Left cardiac atrium (tissue), 4 donors: ENCODE measurements at regions not wholly inside any gene's neighbourhood (a gene's known extent, or its start where the extent isn't known, plus 50 kb on each side); places are given as distances from the start of the nearest gene placed in this dataset.
"Not testable (repeated sequence)": the region's sequence is repeated elsewhere in the genome, so short reads cannot be mapped to it uniquely, and the experiment has no call there.

Experiments used
- ATAC-seq, 2 donors: fragments of 200-7000 bp; cut with Tn5 transposase; one replicate each; pipeline ENCODE4 v1.9.1; 2020; ENCODE audit warnings: mild to moderate bottlenecking in 2 of 2, moderate library complexity in 2 of 2
- DNase-seq: peaks from one replicate; pipeline ENCODE4 v3.0.0-alpha.2; 2020
- intact Hi-C, 2 donors: fragments of 100-400 bp; cut with DNase I; formaldehyde crosslinking; loops; one replicate each; pipeline versions ENCODE4 v1.14.1 to v1.15.1; 2022 to 2023
- donor health status: DM: no; HTN: yes; CAD: no.
- donor health status: DM: no; HTN: yes; CAD: no; lungs with severe emphysema.
- donor health status: DM: yes; HTN: yes; CAD: no.
- donor health status: Dilated cardiomyopathy.

- DNase-seq, intact Hi-C loops, ATAC-seq: not testable (repeated sequence)
These were observed 71.0 kb downstream of the DAPL1 start for GRCh38 chr2:158866082-158866481.

- intact Hi-C loops, DNase-seq, ATAC-seq: not testable (repeated sequence)
These were observed 72.5 kb downstream of the DAPL1 start for GRCh38 chr2:158867531-158868191.

- intact Hi-C loops, ATAC-seq, DNase-seq: not testable (repeated sequence)
These were observed 73.3 kb downstream of the DAPL1 start for GRCh38 chr2:158868386-158868785.

DNA sequence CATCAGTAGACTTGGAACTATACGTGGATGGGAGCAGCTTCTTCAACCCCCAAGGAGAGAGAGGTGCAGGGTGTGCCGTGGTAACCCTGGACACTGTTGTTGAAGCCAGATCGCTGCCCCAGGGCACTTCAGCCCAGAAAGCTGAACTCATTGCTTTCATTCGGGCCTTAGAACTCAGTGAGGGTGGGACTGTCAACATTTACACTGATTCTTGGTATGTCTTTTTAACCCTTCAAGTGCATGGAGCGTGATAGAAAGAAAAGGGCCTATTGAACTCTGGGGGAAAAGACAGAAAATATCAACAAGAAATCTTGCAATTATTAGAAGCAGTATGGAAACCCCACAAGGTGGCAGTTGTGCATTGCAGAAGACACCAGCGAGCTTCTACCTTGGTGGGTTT lies 74.0 kb downstream of the DAPL1 start:
- DNase-seq, intact Hi-C loops, ATAC-seq: not testable (repeated sequence)

GRCh38 chr2:158869609-158870008 lies 74.5 kb downstream of the DAPL1 start:
- DNase-seq, intact Hi-C loops, ATAC-seq: not testable (repeated sequence)

GRCh38 chr2:158878003-158878402 lies 82.9 kb downstream of the DAPL1 start:
- no peak for DNase-seq
- intact Hi-C loops = no loop called here
- no peak for ATAC-seq

DNA sequence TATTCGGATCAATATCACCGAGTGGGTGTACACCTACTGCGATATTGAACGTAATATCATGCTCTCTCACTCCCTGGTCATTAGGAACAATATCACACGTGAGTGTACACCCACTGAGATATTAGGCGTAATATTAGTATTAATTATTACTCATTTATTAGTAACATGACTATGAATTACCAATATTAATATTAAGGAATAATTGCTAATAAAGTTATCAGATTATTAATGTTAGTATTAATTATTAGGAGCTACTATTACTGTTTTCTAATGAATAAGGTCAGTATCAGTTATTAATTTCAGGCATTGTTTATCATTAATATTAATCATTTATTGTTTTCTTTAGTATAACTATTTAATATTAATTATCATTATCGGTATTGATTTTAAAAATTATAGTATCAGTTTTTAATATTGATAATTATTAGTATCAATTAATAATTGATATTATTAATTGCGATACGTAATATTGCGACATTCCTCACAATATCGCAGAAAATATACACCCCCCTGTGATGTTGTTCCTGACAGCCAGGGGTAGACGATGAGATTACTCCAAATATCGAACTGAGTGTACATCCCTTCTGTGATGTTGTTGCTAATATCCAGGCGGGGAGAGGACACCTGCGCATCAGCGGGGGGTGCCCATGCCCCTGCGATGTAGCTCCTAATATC lies 84.2 kb downstream of the DAPL1 start:
- intact Hi-C loops = no loop called here
- ATAC-seq (no peak), DNase-seq (no peak)

DNA sequence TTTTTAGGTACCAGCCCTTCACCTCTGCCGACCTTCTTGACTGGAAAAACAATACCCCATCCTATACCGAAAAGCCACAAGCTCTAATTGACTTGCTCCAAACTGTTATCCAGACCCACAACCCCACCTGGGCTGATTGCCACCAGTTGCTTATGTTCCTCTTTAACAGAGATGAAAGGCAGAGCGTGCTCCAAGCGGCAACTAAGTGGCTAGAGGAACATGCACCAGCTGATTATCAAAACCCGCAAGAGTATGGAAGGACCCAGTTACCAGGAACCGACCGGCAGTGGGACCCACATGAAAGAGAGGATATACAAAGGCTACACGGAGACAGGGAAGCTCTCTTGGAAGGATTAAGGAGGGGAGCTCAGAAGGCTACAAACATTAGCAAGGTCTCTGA lies 86.1 kb upstream of the TANC1 start:
- DNase-seq (no peak), ATAC-seq (no peak)
- intact Hi-C loops = no loop called here

DNA sequence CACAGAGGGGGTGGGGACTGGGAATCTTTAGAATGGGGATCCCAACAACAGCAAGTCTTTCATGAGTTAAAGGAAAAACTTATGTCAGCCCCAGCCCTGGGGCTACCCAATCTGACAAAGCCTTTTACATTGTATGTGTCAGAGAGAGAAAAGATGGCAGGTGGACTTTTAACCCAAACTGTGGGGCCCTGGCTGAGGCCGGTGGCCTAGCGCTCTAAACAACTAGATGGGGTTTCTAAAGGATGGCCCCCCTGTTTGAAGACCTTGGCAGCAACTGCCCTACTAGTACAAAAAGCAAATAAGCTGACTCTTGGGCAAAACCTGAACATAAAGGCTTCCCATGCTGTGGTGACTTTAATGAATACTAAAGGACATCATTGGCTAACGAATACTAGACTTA lies 83.9 kb upstream of the TANC1 start:
- DNase-seq, intact Hi-C loops, ATAC-seq: not testable (repeated sequence)

- ATAC-seq, intact Hi-C loops, DNase-seq: not testable (repeated sequence)
These were observed 83.3 kb upstream of the TANC1 start for GRCh38 chr2:158885018-158885678.

- intact Hi-C loops, DNase-seq, ATAC-seq: not testable (repeated sequence)
These were observed 82.8 kb upstream of the TANC1 start for GRCh38 chr2:158885679-158886050.

GRCh38 chr2:158889135-158889853 lies 79.1 kb upstream of the TANC1 start:
- ATAC-seq = no peak

GRCh38 chr2:158890296-158890905 lies 78.0 kb upstream of the TANC1 start:
- intact Hi-C loops = no loop called here
- no peak for DNase-seq
- ATAC-seq = no peak

More at GRCh38 chr2:158889135-158889853, 79.1 kb upstream of the TANC1 start:
- intact Hi-C loops = no loop called here
- DNase-seq = no peak

GRCh38 chr2:158893026-158893425 lies 75.4 kb upstream of the TANC1 start:
- intact Hi-C loops = no loop called here
- DNase-seq = peak; percentile 21
- peak in 1 of 2 donors; percentile 27 for ATAC-seq

GRCh38 chr2:158893474-158893873 lies 75.0 kb upstream of the TANC1 start:
- ATAC-seq = no peak
- intact Hi-C loops = no loop called here
- DNase-seq = no peak

DNA sequence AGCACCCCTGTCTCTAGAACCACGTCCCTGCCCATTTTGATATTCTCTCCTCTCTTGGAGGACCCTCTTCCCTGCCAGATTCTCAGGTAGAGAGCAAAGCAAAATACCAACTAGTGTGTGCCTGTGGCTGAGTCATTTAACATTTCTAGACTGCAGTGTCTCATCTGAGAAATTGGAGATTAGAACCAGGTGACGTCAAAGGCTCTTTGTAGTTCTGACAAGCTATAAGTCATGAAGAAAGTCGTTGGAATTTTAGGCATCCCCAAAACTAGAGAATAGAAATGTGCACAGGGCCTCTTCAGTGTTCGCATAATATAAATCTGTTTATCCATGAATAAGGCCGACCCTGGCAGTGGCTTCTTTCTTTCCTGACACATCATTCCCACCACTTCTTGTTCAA lies 74.4 kb upstream of the TANC1 start:
- intact Hi-C loops = no loop called here
- DNase-seq = no peak
- ATAC-seq = no peak

DNA sequence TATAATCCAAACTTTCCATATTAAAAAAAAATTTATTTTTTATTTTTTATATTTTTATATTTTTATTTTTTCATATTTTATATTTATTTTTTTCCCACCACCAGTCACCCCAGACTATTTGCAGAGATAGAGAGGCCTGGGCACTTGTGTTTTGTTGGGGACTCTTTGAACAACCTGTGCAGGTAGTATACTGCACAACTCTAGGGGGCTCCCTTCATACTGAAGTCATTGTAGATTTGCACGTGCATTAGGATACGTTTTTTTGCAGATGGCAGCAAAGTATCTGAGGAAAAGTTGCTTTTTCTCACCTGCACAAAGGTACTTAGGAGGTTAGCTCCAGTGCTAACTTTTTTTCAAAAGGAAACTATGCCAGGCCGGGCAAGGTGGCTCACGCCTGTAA lies 73.9 kb upstream of the TANC1 start:
- ATAC-seq = no peak
- intact Hi-C loops = no loop called here
- DNase-seq = no peak

- ATAC-seq (peak in 1 of 2 donors; percentile 18), DNase-seq (no peak)
- intact Hi-C loops = loop anchor here (5.0 to 10.0 kb wide), 3 partner anchors 62 to 114 kb away; partner anchors contain the start of gene TANC1 (in 1 of the 2)
These were observed 68.1 kb upstream of the TANC1 start for GRCh38 chr2:158900345-158900744.

DNA sequence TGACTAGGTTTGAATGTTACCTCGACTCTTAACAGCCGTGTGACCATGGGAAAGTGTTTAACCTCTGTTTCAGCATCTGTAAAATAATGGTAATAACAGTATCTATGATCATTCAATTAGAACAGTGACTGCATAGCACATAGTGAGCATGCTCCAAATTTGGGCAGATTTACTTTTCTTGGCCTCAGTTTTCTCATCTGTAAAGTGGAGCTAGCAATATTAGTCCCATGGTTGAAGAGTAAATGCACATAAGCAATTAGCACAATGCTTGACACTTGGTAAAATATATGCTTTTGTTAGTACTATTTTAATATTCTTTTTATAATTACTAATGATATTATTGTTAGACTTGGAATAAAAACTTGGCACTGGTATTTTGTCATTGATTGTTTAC lies 66.4 kb upstream of the TANC1 start:
- ATAC-seq = no peak
- DNase-seq = no peak
- intact Hi-C loops = loop anchor here (5.0 to 10.0 kb wide), 3 partner anchors 60 to 113 kb away; partner anchors contain the start of gene TANC1 (in 1 of the 2)
